ENCODE measurements at regions not wholly inside any gene's neighbourhood (a gene's known extent, or its start where the extent isn't known, plus 50 kb on each side); places are given as distances from the start of the nearest gene placed in this dataset.

DNA sequence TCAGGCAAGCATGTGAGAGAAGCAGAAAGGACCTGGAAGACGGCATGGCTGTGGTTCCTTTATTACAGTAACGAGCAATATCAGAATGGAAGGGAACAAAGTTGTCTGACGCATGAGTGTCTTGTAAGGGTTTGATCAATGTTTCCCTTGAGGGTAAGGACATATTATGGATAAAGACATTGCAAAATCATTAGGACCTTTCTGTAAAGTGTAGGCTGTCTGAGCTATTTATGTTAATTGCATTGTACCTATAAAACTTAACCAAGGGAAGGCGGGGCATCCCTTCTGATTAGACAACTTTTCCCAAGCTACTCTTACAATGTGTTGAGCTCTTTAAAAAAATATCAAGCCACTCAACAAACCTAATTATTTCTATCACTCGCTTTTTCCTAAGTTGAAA, 112.2 kb upstream of the JADE1 start:
- H3K36me3 ChIP-seq, result no peaks in the 10 kb centered on the region
- H3K27ac ChIP-seq, result no peak overlapping the region
- TF ChIP-seq, protein P1, sequence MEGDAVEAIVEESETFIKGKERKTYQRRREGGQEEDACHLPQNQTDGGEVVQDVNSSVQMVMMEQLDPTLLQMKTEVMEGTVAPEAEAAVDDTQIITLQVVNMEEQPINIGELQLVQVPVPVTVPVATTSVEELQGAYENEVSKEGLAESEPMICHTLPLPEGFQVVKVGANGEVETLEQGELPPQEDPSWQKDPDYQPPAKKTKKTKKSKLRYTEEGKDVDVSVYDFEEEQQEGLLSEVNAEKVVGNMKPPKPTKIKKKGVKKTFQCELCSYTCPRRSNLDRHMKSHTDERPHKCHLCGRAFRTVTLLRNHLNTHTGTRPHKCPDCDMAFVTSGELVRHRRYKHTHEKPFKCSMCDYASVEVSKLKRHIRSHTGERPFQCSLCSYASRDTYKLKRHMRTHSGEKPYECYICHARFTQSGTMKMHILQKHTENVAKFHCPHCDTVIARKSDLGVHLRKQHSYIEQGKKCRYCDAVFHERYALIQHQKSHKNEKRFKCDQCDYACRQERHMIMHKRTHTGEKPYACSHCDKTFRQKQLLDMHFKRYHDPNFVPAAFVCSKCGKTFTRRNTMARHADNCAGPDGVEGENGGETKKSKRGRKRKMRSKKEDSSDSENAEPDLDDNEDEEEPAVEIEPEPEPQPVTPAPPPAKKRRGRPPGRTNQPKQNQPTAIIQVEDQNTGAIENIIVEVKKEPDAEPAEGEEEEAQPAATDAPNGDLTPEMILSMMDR (IDR thresholded peaks at IDR 0.05), result no peak
- TF ChIP-seq POLR2A (IDR thresholded peaks at IDR 0.05), result no peak
- TF ChIP-seq POLR2AphosphoS5 (IDR thresholded peaks at IDR 0.05), result no peak
- intact Hi-C loops (cut with DNase I; ENCODE audit: low total_unique reads), result no loop called here
- H3K4me3 ChIP-seq, result no peak overlapping the region
- H3K4me1 ChIP-seq, result no peaks in the 10 kb centered on the region
- DNase-seq (ENCODE audit: low spot score in 2 of 2), result no peak
- no peaks in the 10 kb centered on the region for H3K27me3 ChIP-seq
- no peaks in the 10 kb centered on the region for H3K9me3 ChIP-seq

DNA sequence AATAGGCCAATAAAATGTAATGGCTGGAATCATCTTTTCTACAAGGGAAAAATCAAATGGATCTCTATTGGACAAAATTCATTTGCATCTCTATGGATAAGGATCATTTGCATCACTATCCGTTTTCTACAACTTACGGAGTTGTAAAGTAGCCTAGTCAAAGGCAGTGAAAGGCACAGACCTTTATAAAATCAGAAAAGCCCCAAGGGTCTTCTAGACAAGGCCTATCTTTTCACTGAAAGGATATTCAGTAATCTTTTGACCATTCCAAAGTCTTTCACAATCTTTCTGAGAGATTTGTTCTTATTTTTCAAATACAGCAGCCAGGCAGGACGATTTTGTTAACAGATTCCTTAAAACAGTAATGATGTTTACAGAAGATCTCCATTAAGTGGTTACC, 119.5 kb upstream of the JADE1 start:
- no peak overlapping the region for H3K4me3 ChIP-seq
- H3K36me3 ChIP-seq, result no peaks in the 10 kb centered on the region
- no peak for DNase-seq (ENCODE audit: low spot score in 2 of 2)
- intact Hi-C loops (cut with DNase I; ENCODE audit: low total_unique reads), result no loop called here
- TF ChIP-seq, protein P1 (IDR thresholded peaks at IDR 0.05), result no peak
- TF ChIP-seq POLR2A (IDR thresholded peaks at IDR 0.05) (no peak), POLR2AphosphoS5 (IDR thresholded peaks at IDR 0.05) (no peak)
- H3K27ac ChIP-seq, result no peak overlapping the region
- H3K27me3 ChIP-seq, result no peaks in the 10 kb centered on the region
- no peaks in the 10 kb centered on the region for H3K9me3 ChIP-seq
- H3K4me1 ChIP-seq, result no peaks in the 10 kb centered on the region

DNA sequence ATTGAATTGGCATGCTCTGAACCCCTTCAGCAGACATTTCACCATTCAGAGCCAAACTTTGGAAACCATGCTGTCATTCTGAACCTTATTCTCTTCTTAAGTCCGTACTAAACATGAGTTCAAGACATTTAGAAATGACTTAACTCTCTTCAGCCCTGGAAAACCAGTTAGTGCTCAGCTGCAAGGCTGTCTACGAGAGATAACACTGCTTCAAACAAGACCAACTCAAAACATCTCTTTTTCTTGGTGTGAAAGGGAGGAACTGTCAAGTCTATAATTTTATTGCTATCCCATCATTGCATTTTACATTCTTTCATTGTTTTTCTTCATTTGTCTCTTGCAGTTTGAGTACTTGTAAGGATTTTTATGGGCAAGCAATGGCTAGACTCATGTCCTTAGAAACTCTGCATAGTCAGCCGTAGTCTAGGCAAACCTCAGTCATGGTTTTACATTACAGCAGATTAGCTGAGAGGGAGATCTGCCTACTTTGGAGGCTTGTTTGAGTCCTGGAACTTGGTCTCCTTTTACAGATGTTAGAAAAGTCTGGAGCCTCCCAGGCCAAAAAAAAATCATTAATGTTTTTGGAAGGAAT, 120.6 kb upstream of the JADE1 start:
- no peaks in the 10 kb centered on the region for H3K9me3 ChIP-seq
- H3K27me3 ChIP-seq, result no peaks in the 10 kb centered on the region
- no peak for DNase-seq (ENCODE audit: low spot score in 2 of 2)
- intact Hi-C loops (cut with DNase I; ENCODE audit: low total_unique reads), result loop anchor here (5.0 kb wide), 1 partner anchor 228 kb away; no protein-coding TSS in a partner anchor
- H3K4me3 ChIP-seq, result no peak overlapping the region
- no peak overlapping the region for H3K27ac ChIP-seq
- TF ChIP-seq POLR2A (IDR thresholded peaks at IDR 0.05), result no peak
- TF ChIP-seq, protein P1 (IDR thresholded peaks at IDR 0.05), result no peak
- no peak for TF ChIP-seq POLR2AphosphoS5 (IDR thresholded peaks at IDR 0.05)
- no peaks in the 10 kb centered on the region for H3K36me3 ChIP-seq
- no peaks in the 10 kb centered on the region for H3K4me1 ChIP-seq

DNA sequence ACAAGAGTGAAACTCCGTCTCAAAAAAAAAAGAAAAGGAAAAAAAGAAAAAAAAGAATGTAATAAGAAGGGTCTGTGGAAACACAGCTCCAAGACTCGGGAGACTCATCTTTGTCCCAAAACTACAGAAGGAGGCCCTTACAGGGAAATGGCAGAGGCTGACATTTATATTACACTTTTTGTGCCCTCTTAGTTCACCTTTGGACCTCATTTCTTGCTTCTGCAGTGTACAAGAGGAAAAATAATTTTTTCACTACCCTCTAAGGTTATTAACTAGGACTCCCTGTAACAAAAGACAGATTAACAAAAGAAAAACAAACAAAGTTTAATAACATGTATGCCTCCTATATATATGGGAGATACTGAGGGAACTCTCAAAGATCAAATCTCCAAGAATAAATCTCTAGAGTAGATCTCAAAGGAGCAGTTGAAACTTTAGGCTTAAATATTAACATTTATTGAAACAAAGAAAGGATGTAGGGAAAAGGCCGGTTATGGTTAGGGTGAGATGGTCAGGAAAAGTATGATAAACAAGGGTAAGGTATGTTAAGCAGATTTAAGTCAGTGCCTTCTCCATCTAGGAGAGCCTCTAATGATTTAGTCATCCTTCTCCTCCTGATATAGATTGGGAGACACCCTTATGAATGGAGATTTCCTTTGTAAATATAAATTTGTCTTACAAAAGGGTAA, 121.3 kb upstream of the JADE1 start:
- TF ChIP-seq POLR2AphosphoS5 (IDR thresholded peaks at IDR 0.05) (no peak), POLR2A (IDR thresholded peaks at IDR 0.05) (no peak)
- TF ChIP-seq, protein P1 (IDR thresholded peaks at IDR 0.05), result no peak
- no peak for DNase-seq (ENCODE audit: low spot score in 2 of 2)
- Histone ChIP-seq H3K4me1 (no peaks in the 10 kb centered on the region), H3K27me3 (no peaks in the 10 kb centered on the region), H3K9me3 (no peaks in the 10 kb centered on the region), H3K4me3 (no peak overlapping the region), H3K36me3 (no peaks in the 10 kb centered on the region), H3K27ac (no peak overlapping the region)
- intact Hi-C loops (cut with DNase I; ENCODE audit: low total_unique reads), result loop anchor here (5.0 kb wide), 1 partner anchor 229 kb away; no protein-coding TSS in a partner anchor

DNA sequence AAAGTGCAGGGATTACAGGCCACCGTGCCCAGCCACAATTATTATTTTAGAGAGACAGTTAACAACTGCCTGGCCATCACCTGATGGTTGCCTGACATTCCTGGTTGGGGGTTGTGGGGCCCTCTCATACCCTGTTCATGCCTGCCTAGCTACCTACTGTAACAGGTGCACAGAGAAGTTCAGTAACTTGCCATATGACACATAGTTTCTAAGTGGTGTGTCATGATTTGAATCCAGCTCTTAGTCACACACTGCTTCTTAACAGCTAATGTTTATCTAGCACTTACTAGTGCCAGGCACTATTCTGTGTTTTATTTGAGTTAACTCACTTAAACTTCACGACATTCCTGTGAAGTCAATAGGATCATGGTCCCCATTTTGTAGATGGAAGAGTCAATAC, 122.7 kb upstream of the JADE1 start:
- intact Hi-C loops (cut with DNase I; ENCODE audit: low total_unique reads), result loop anchor here (5.0 kb wide), 1 partner anchor 230 kb away; no protein-coding TSS in a partner anchor
- no peak for DNase-seq (ENCODE audit: low spot score in 2 of 2)
- no peaks in the 10 kb centered on the region for H3K9me3 ChIP-seq
- H3K4me1 ChIP-seq, result no peaks in the 10 kb centered on the region
- H3K4me3 ChIP-seq, result no peak overlapping the region
- H3K27ac ChIP-seq, result no peak overlapping the region
- TF ChIP-seq POLR2A (IDR thresholded peaks at IDR 0.05) (no peak), POLR2AphosphoS5 (IDR thresholded peaks at IDR 0.05) (no peak)
- TF ChIP-seq, protein P1 (IDR thresholded peaks at IDR 0.05), result no peak
- H3K27me3 ChIP-seq, result no peaks in the 10 kb centered on the region
- H3K36me3 ChIP-seq, result no peaks in the 10 kb centered on the region

Measured in breast epithelium (tissue), 4 donors.